ENCODE measurements at regions not wholly inside any gene's neighbourhood (a gene's known extent, or its start where the extent isn't known, plus 50 kb on each side); places are given as distances from the start of the nearest gene placed in this dataset.

GRCh38 chr5:93017376-93017775 lies 563.6 kb downstream of the NR2F1-AS1 start:
- Mint-ChIP-seq H3K4me1 (no peaks in the 10 kb centered on the region), H3K36me3 (no peaks in the 10 kb centered on the region), H3K4me3 (no peak overlapping the region), H3K27ac (no peak overlapping the region), H3K27me3 (ENCODE audit: low read depth in 2 of 2) (no peaks in the 10 kb centered on the region), H3K9me3 (peaks cover 4 to 18% of the 10 kb centered on the region in 2 donors)
- DNase-seq (no peak), ATAC-seq (no peak)
- TF ChIP-seq CTCF (IDR thresholded peaks at IDR 0.05), result no peak
- Histone ChIP-seq H3K27ac (ENCODE audit: low read length) (no peak overlapping the region), H3K4me1 (ENCODE audit: control insufficient read depth, insufficient read depth, low read length) (no peaks in the 10 kb centered on the region), H3K36me3 (ENCODE audit: control insufficient read depth, insufficient read depth, low read length) (no peaks in the 10 kb centered on the region), H3K9me3 (ENCODE audit: control insufficient read depth, insufficient read depth, low read length) (no peaks in the 10 kb centered on the region), H3K4me3 (ENCODE audit: low read length) (no peak overlapping the region), H3K27me3 (ENCODE audit: control insufficient read depth, insufficient read depth, low read length) (no peaks in the 10 kb centered on the region)
- no CpG with 5 or more reads among the region's 1 CpG for WGBS (ENCODE audit: insufficient coverage)
- intact Hi-C loops (cut with micrococcal nuclease), result no loop called here

- Histone ChIP-seq H3K9me3 (ENCODE audit: control insufficient read depth, insufficient read depth, low read length) (no peaks in the 10 kb centered on the region), H3K36me3 (ENCODE audit: control insufficient read depth, insufficient read depth, low read length) (no peaks in the 10 kb centered on the region), H3K27me3 (ENCODE audit: control insufficient read depth, insufficient read depth, low read length) (no peaks in the 10 kb centered on the region), H3K4me3 (ENCODE audit: low read length) (no peak overlapping the region), H3K4me1 (ENCODE audit: control insufficient read depth, insufficient read depth, low read length) (no peaks in the 10 kb centered on the region), H3K27ac (ENCODE audit: low read length) (no peak overlapping the region)
- 93% methylated on average over 1 of the region's 1 CpG for WGBS (ENCODE audit: insufficient coverage)
- no peak for DNase-seq
- intact Hi-C loops (cut with micrococcal nuclease), result no loop called here
- no peaks in the 10 kb centered on the region for H3K36me3 Mint-ChIP-seq
- no peaks in the 10 kb centered on the region for H3K4me1 Mint-ChIP-seq
- TF ChIP-seq CTCF (IDR thresholded peaks at IDR 0.05), result no peak
- ATAC-seq, result no peak
- peaks cover 2 to 11% of the 10 kb centered on the region in 2 donors for H3K9me3 Mint-ChIP-seq
- no peaks in the 10 kb centered on the region for H3K27me3 Mint-ChIP-seq (ENCODE audit: low read depth in 2 of 2)
- no peak overlapping the region for H3K27ac Mint-ChIP-seq
- no peak overlapping the region for H3K4me3 Mint-ChIP-seq
Measured at GRCh38 chr5:93010616-93011015, 570.4 kb downstream of the NR2F1-AS1 start.

GRCh38 chr5:93010037-93010436 lies 571.0 kb downstream of the NR2F1-AS1 start:
- no peaks in the 10 kb centered on the region for H3K36me3 ChIP-seq (ENCODE audit: control insufficient read depth, insufficient read depth, low read length)
- Mint-ChIP-seq H3K27ac (no peak overlapping the region), H3K9me3 (peaks cover 3 to 15% of the 10 kb centered on the region in 2 donors), H3K27me3 (ENCODE audit: low read depth in 2 of 2) (no peaks in the 10 kb centered on the region), H3K36me3 (no peaks in the 10 kb centered on the region), H3K4me1 (no peaks in the 10 kb centered on the region), H3K4me3 (no peak overlapping the region)
- 89% methylated on average over 2 of the region's 2 CpGs for WGBS (ENCODE audit: insufficient coverage)
- H3K9me3 ChIP-seq (ENCODE audit: control insufficient read depth, insufficient read depth, low read length), result no peaks in the 10 kb centered on the region
- H3K4me1 ChIP-seq (ENCODE audit: control insufficient read depth, insufficient read depth, low read length), result no peaks in the 10 kb centered on the region
- TF ChIP-seq CTCF (IDR thresholded peaks at IDR 0.05), result no peak
- intact Hi-C loops (cut with micrococcal nuclease), result no loop called here
- H3K27ac ChIP-seq (ENCODE audit: low read length), result no peak overlapping the region
- no peak for ATAC-seq
- H3K27me3 ChIP-seq (ENCODE audit: control insufficient read depth, insufficient read depth, low read length), result no peaks in the 10 kb centered on the region
- H3K4me3 ChIP-seq (ENCODE audit: low read length), result no peak overlapping the region
- no peak for DNase-seq

GRCh38 chr5:93008502-93009207 lies 572.4 kb downstream of the NR2F1-AS1 start:
- Mint-ChIP-seq H3K4me1 (no peaks in the 10 kb centered on the region), H3K27me3 (ENCODE audit: low read depth in 2 of 2) (no peaks in the 10 kb centered on the region), H3K9me3 (peaks cover 3 to 8% of the 10 kb centered on the region in 2 donors), H3K36me3 (no peaks in the 10 kb centered on the region), H3K27ac (no peak overlapping the region), H3K4me3 (no peak overlapping the region)
- Histone ChIP-seq H3K4me1 (ENCODE audit: control insufficient read depth, insufficient read depth, low read length) (no peaks in the 10 kb centered on the region), H3K27me3 (ENCODE audit: control insufficient read depth, insufficient read depth, low read length) (no peaks in the 10 kb centered on the region), H3K36me3 (ENCODE audit: control insufficient read depth, insufficient read depth, low read length) (no peaks in the 10 kb centered on the region), H3K4me3 (ENCODE audit: low read length) (no peak overlapping the region), H3K27ac (ENCODE audit: low read length) (no peak overlapping the region), H3K9me3 (ENCODE audit: control insufficient read depth, insufficient read depth, low read length) (no peaks in the 10 kb centered on the region)
- ATAC-seq (no peak), DNase-seq (no peak)
- intact Hi-C loops (cut with micrococcal nuclease), result no loop called here
- 84% methylated on average over 6 of the region's 7 CpGs for WGBS (ENCODE audit: insufficient coverage)
- no peak for TF ChIP-seq CTCF (IDR thresholded peaks at IDR 0.05)
